ENCODE measurements at regions not wholly inside any gene's neighbourhood (a gene's known extent, or its start where the extent isn't known, plus 50 kb on each side); places are given as distances from the start of the nearest gene placed in this dataset.

GRCh38 chr3:181369637-181370036, 342.1 kb upstream of the SOX2 start:
- POLR2A ChIA-PET = no interaction called here
- Mint-ChIP-seq H3K27ac (no peak overlapping the region), H3K4me3 (no peak overlapping the region), H3K36me3 (ENCODE audit: low read depth) (no peaks in the 10 kb centered on the region), H3K27me3 (no peaks in the 10 kb centered on the region), H3K9me3 (no peaks in the 10 kb centered on the region), H3K4me1 (no peaks in the 10 kb centered on the region)
- intact Hi-C loops (cut with micrococcal nuclease) = no loop called here
- ATAC-seq (ENCODE audit: low read depth) (no peak), DNase-seq (no peak)
- TF ChIP-seq CTCF (IDR thresholded peaks at IDR 0.05) = no peak
- CTCF ChIA-PET = no interaction called here

GRCh38 chr3:181363231-181363630, 348.5 kb upstream of the SOX2 start:
- Mint-ChIP-seq H3K27ac (no peak overlapping the region), H3K4me3 (no peak overlapping the region), H3K36me3 (ENCODE audit: low read depth) (no peaks in the 10 kb centered on the region), H3K9me3 (no peaks in the 10 kb centered on the region), H3K27me3 (no peaks in the 10 kb centered on the region), H3K4me1 (no peaks in the 10 kb centered on the region)
- ChIA-PET POLR2A (no interaction called here), CTCF (no interaction called here)
- ATAC-seq (ENCODE audit: low read depth) (no peak), DNase-seq (no peak)
- intact Hi-C loops (cut with micrococcal nuclease) = no loop called here
- TF ChIP-seq CTCF (IDR thresholded peaks at IDR 0.05) = no peak

GRCh38 chr3:181362378-181362777, 349.3 kb upstream of the SOX2 start:
- ChIA-PET POLR2A (no interaction called here), CTCF (no interaction called here)
- Mint-ChIP-seq H3K27ac (no peak overlapping the region), H3K9me3 (no peaks in the 10 kb centered on the region), H3K4me3 (no peak overlapping the region), H3K27me3 (no peaks in the 10 kb centered on the region), H3K4me1 (no peaks in the 10 kb centered on the region), H3K36me3 (ENCODE audit: low read depth) (no peaks in the 10 kb centered on the region)
- DNase-seq (no peak), ATAC-seq (ENCODE audit: low read depth) (no peak)
- TF ChIP-seq CTCF (IDR thresholded peaks at IDR 0.05) = no peak
- intact Hi-C loops (cut with micrococcal nuclease) = no loop called here

- ATAC-seq (ENCODE audit: low read depth) (no peak), DNase-seq (no peak)
- no peak for TF ChIP-seq CTCF (IDR thresholded peaks at IDR 0.05)
- Mint-ChIP-seq H3K27me3 (no peaks in the 10 kb centered on the region), H3K36me3 (ENCODE audit: low read depth) (no peaks in the 10 kb centered on the region), H3K27ac (no peak overlapping the region), H3K4me1 (no peaks in the 10 kb centered on the region), H3K4me3 (no peak overlapping the region), H3K9me3 (no peaks in the 10 kb centered on the region)
- CTCF ChIA-PET = no interaction called here
- POLR2A ChIA-PET = no interaction called here
- intact Hi-C loops (cut with micrococcal nuclease) = no loop called here
Measured at GRCh38 chr3:181358562-181358961, 353.2 kb upstream of the SOX2 start.

DNA sequence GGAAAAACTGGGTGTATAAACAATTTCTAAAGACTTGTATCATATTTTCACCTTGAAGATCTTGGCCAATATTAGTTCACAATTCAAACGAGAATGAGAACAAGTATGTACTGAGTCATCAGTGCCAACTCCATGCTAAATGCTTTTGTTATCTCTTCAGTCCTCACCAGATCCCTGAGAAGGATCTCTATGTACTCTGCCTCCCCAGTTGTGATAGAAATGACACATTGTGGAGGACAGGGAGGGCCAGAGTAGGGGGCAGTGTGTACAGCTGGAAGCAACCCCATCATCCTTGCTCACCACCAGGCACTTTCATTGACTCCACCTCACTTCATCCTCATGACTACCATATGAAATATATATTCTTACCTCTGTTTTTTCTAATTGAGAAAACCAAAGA, 353.7 kb upstream of the SOX2 start:
- Mint-ChIP-seq H3K9me3 (no peaks in the 10 kb centered on the region), H3K4me3 (no peak overlapping the region), H3K27ac (no peak overlapping the region), H3K27me3 (no peaks in the 10 kb centered on the region), H3K36me3 (ENCODE audit: low read depth) (no peaks in the 10 kb centered on the region), H3K4me1 (no peaks in the 10 kb centered on the region)
- ChIA-PET CTCF (no interaction called here), POLR2A (no interaction called here)
- DNase-seq (no peak), ATAC-seq (ENCODE audit: low read depth) (no peak)
- intact Hi-C loops (cut with micrococcal nuclease) = no loop called here
- no peak for TF ChIP-seq CTCF (IDR thresholded peaks at IDR 0.05)
